NB4 (cell line): ENCODE measurements at regions not wholly inside any gene's neighbourhood (a gene's known extent, or its start where the extent isn't known, plus 50 kb on each side); places are given as distances from the start of the nearest gene placed in this dataset.

ENCODE experiments used
- CTCF ChIP-seq: IDR thresholded peaks from one replicate; pipeline ENCODE4 v1.5.1; 2012; ENCODE audit warnings: low read depth, low read length
- POLR2A ChIP-seq: IDR thresholded peaks from 2 replicates; pipeline ENCODE4 v1.6.1; 2011; ENCODE audit warnings: mild to moderate bottlenecking; ENCODE audit not compliant: insufficient read length; ENCODE audit errors: extremely low read depth

- TF ChIP-seq POLR2A: no peak
- peak; percentile 61 for TF ChIP-seq CTCF
Measured at GRCh38 chr1:233440951-233441401, 113.5 kb downstream of the MAP3K21 start.
